Suprapubic skin (tissue), 4 donors: ENCODE measurements at regions not wholly inside any gene's neighbourhood (a gene's known extent, or its start where the extent isn't known, plus 50 kb on each side); places are given as distances from the start of the nearest gene placed in this dataset.
A peak's percentile ranks its signal among the peaks of the same experiment; 100 is the strongest.

Experiments used
- DNase-seq, 2 donors: peaks; one replicate each; pipeline ENCODE4 v3.0.0-alpha.2; 2019; ENCODE audit warnings: low spot score in 2 of 2
- H3K27ac ChIP-seq: fragments of 200-600 bp; sonication (generic); one replicate; pipeline ENCODE4 v1.5.1; 2019
- H3K27me3 ChIP-seq: fragments of 200-600 bp; sonication (generic); one replicate; pipeline ENCODE4 v1.5.1; 2019
- H3K36me3 ChIP-seq: fragments of 200-600 bp; sonication (generic); one replicate; pipeline ENCODE4 v1.5.1; 2019
- H3K4me1 ChIP-seq: fragments of 200-600 bp; sonication (generic); one replicate; pipeline ENCODE4 v1.5.1; 2019
- H3K4me3 ChIP-seq: fragments of 200-600 bp; sonication (generic); one replicate; pipeline ENCODE4 v1.5.1; 2019; ENCODE audit warnings: mild to moderate bottlenecking
- H3K9me3 ChIP-seq: fragments of 200-600 bp; sonication (generic); one replicate; pipeline ENCODE4 v1.5.1; 2019
- CTCF ChIP-seq, 2 donors: fragments of 200-600 bp in 1 of 2; fragments of 450-650 bp in 1 of 2; sonication (generic) in 1 of 2; IDR thresholded peaks; one replicate each; pipeline ENCODE4 v1.5.1; 2016 to 2019; ENCODE audit warnings: antibody characterized with exemption in 2 of 2, mild to moderate bottlenecking in 1 of 2, moderate library complexity in 1 of 2
- EP300 ChIP-seq: sonication (generic); formaldehyde crosslinking; IDR thresholded peaks from one replicate; pipeline ENCODE4 v1.6.1; 2017; ENCODE audit warnings: antibody characterized with exemption
- POLR2A ChIP-seq, 2 donors: fragments of 450-650 bp; IDR thresholded peaks; one replicate each; pipeline ENCODE4 v1.6.1; 2017; ENCODE audit warnings: antibody characterized with exemption in 2 of 2, mild to moderate bottlenecking in 2 of 2, moderate library complexity in 2 of 2
- POLR2AphosphoS5 ChIP-seq, 3 donors: sonication (generic); formaldehyde crosslinking; IDR thresholded peaks; one replicate each; pipeline ENCODE4 v1.6.1; 2017; ENCODE audit warnings: antibody characterized with exemption in 3 of 3
- WGBS: methylation state at CpG from one replicate; pipeline ENCODE4 v1.1.5; 2018; 5-methylcytosine and 5-hydroxymethylcytosine counted together

GRCh38 chr3:187909866-187910265 is 164.6 kb upstream of the BCL6 start:
- Histone ChIP-seq H3K27ac (peak overlapping the region; percentile 39), H3K36me3 (no peaks in the 10 kb centered on the region), H3K27me3 (no peaks in the 10 kb centered on the region), H3K9me3 (no peaks in the 10 kb centered on the region), H3K4me3 (no peak overlapping the region), H3K4me1 (peaks cover 54% of the 10 kb centered on the region)
- no peak for DNase-seq
- TF ChIP-seq EP300 (no peak), POLR2AphosphoS5 (IDR thresholded peaks at IDR 0.05) (no peak), CTCF (IDR thresholded peaks at IDR 0.05) (no peak), POLR2A (IDR thresholded peaks at IDR 0.05) (no peak)

- Histone ChIP-seq H3K27ac (peak overlapping the region; percentile 39), H3K27me3 (no peaks in the 10 kb centered on the region), H3K4me3 (no peak overlapping the region), H3K9me3 (no peaks in the 10 kb centered on the region), H3K36me3 (no peaks in the 10 kb centered on the region), H3K4me1 (peaks cover 63% of the 10 kb centered on the region)
- TF ChIP-seq CTCF (IDR thresholded peaks at IDR 0.05): no peak
- WGBS: 28% methylated on average over 3 of the region's 3 CpGs
- no peak for DNase-seq
These were observed 166.7 kb upstream of the BCL6 start for GRCh38 chr3:187912007-187912406.

GRCh38 chr3:187913617-187914033 is 168.4 kb upstream of the BCL6 start:
- H3K27ac ChIP-seq: peak overlapping the region; percentile 89
- no peaks in the 10 kb centered on the region for H3K27me3 ChIP-seq
- H3K9me3 ChIP-seq: no peaks in the 10 kb centered on the region
- TF ChIP-seq POLR2AphosphoS5 (IDR thresholded peaks at IDR 0.05) (no peak), CTCF (IDR thresholded peaks at IDR 0.05) (no peak), EP300 (no peak), POLR2A (IDR thresholded peaks at IDR 0.05) (no peak)
- H3K4me1 ChIP-seq: peaks cover 73% of the 10 kb centered on the region
- no peak for DNase-seq
- no peaks in the 10 kb centered on the region for H3K36me3 ChIP-seq
- 71% methylated on average over 2 of the region's 2 CpGs for WGBS
- no peak overlapping the region for H3K4me3 ChIP-seq

- DNase-seq: peak in 1 of 2 donors; percentile 73
- H3K9me3 ChIP-seq: no peaks in the 10 kb centered on the region
These were observed 169.0 kb upstream of the BCL6 start for GRCh38 chr3:187914231-187914630.

GRCh38 chr3:187916072-187916471 is 170.8 kb upstream of the BCL6 start:
- peak overlapping the region; percentile 89 for H3K27ac ChIP-seq
- TF ChIP-seq POLR2A (IDR thresholded peaks at IDR 0.05) (no peak), POLR2AphosphoS5 (IDR thresholded peaks at IDR 0.05) (no peak), EP300 (no peak)
- no peak overlapping the region for H3K4me3 ChIP-seq
- WGBS: 54% methylated on average over 2 of the region's 2 CpGs
- DNase-seq: no peak
- H3K27me3 ChIP-seq: no peaks in the 10 kb centered on the region
- no peaks in the 10 kb centered on the region for H3K9me3 ChIP-seq
- no peaks in the 10 kb centered on the region for H3K36me3 ChIP-seq
- H3K4me1 ChIP-seq: peaks cover 80% of the 10 kb centered on the region

More at GRCh38 chr3:187914231-187914630, 169.0 kb upstream of the BCL6 start:
- Histone ChIP-seq H3K4me3 (no peak overlapping the region), H3K4me1 (peaks cover 77% of the 10 kb centered on the region), H3K36me3 (no peaks in the 10 kb centered on the region), H3K27ac (peak overlapping the region; percentile 89), H3K27me3 (no peaks in the 10 kb centered on the region)
- TF ChIP-seq POLR2AphosphoS5 (IDR thresholded peaks at IDR 0.05) (peak in 1 of 3 donors; percentile 15), POLR2A (IDR thresholded peaks at IDR 0.05) (no peak)
- WGBS: 69% methylated on average over 7 of the region's 7 CpGs

- WGBS: 65% methylated on average over 5 of the region's 5 CpGs
- peaks cover 64% of the 10 kb centered on the region for H3K4me1 ChIP-seq
- H3K27ac ChIP-seq: peak overlapping the region; percentile 80
These were observed 172.9 kb upstream of the BCL6 start for GRCh38 chr3:187918081-187918644.

More at GRCh38 chr3:187918081-187918644, 172.9 kb upstream of the BCL6 start:
- H3K4me3 ChIP-seq: no peak overlapping the region
- H3K9me3 ChIP-seq: no peaks in the 10 kb centered on the region
- no peak for TF ChIP-seq EP300
- TF ChIP-seq CTCF (IDR thresholded peaks at IDR 0.05): no peak
- TF ChIP-seq POLR2A (IDR thresholded peaks at IDR 0.05): no peak
- no peak for TF ChIP-seq POLR2AphosphoS5 (IDR thresholded peaks at IDR 0.05)
- DNase-seq: no peak
- no peaks in the 10 kb centered on the region for H3K36me3 ChIP-seq
- H3K27me3 ChIP-seq: no peaks in the 10 kb centered on the region
